Stimulated activated CD4-positive, alpha-beta T cell treated with anti-CD3 and anti-CD28 coated beads, Interleukin-2, amount 100 ng/mL, for 4 hours (primary cell): ENCODE measurements at regions not wholly inside any gene's neighbourhood (a gene's known extent, or its start where the extent isn't known, plus 50 kb on each side); places are given as distances from the start of the nearest gene placed in this dataset.

ENCODE experiments used
- DNase-seq: peaks from one replicate; pipeline ENCODE4 v3.0.0-alpha.2; 2020; ENCODE audit warnings: low read depth

GRCh38 chr2:147792966-147793617, 51.7 kb upstream of the ACVR2A start:
- DNase-seq, result no peak

DNA sequence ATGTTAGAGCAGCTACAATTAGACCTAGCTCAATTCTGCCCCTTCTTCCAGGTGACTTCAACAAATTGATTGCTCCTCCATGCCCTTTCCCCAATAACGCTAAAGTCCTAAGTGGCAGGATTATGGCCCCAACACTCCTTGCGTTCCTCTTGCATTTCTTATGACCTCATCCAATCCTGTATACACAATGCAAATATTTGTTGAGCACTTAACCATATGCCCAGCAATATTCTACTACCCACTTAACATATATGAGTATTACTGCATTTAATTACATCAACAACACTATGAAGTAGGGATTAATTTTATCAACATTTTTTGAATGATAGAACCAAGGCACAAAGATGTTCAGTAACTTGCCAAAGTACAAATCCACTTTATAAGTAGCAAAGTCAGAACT, 54.2 kb upstream of the ACVR2A start:
- no peak for DNase-seq

- DNase-seq, result no peak
Measured at GRCh38 chr2:147789720-147790119, 55.1 kb upstream of the ACVR2A start.

- DNase-seq, result no peak
Measured at GRCh38 chr2:147789287-147789686, 55.5 kb upstream of the ACVR2A start.

- DNase-seq, result no peak
Measured at GRCh38 chr2:147782141-147782930, 62.5 kb upstream of the ACVR2A start.

- no peak for DNase-seq
Measured at GRCh38 chr2:147779440-147779839, 65.4 kb upstream of the ACVR2A start.

DNA sequence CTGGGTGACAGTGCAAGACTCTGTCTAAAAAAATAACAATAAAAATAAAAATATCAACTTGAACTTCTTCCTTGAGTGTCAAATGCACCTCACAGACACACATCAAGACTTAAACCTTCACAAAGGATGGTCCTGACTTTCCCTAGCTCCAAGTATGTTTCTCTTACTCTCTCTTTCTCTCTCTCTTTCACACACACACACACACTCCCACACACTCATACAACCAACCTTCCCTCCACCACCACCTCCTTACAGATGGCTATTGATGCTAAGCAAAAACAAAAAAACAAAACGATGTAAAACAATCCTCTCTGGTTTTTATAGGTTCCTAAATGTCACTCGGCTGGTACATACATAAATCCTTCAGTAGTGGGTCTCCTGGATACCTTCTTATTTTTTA, 67.4 kb upstream of the ACVR2A start:
- DNase-seq, result no peak

- no peak for DNase-seq
Measured at GRCh38 chr2:147774805-147775204, 70.0 kb upstream of the ACVR2A start.

GRCh38 chr2:147773479-147773878, 71.3 kb upstream of the ACVR2A start:
- DNase-seq, result no peak

DNA sequence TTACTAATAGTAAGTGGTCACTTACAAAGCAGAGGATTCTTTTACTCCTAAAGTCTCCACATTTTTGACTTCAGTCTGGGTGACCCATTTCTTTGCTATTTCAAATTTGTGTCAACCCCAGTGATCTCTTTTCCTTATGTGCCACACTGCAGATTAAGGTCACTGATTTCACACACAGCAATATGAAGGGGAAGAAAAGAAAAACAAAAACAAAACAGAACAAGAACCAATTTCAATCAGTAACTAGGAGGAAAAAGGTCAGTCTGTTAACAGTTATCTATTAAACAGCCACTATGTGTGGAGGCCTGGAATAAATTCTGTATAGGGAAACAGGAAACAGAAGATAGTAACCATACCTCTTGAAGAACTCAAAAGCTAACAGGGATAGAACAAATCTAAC, 72.0 kb upstream of the ACVR2A start:
- DNase-seq, result no peak

- DNase-seq, result no peak
Measured at GRCh38 chr2:147763861-147764260, 81.0 kb upstream of the ACVR2A start.

DNA sequence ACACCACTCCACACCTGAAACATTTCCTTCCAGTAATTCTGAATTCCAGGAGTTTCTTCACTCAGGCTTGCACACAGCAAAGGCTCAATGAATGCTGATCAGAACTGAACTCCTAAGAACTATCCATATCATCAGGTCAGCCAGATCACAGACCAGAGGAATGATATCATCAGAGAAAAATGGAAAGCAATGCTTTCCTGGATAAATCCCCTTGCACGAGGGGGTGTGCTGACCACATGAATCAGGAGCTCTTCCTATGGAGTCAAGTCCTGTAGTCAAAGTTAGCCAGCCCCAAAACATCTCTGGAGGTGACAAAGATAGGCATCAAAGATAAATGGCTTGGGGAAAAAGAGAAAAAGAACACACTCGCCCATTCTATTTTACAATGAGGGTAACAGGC, 83.8 kb upstream of the ACVR2A start:
- no peak for DNase-seq

GRCh38 chr2:147759536-147759935, 85.3 kb upstream of the ACVR2A start:
- DNase-seq, result no peak

DNA sequence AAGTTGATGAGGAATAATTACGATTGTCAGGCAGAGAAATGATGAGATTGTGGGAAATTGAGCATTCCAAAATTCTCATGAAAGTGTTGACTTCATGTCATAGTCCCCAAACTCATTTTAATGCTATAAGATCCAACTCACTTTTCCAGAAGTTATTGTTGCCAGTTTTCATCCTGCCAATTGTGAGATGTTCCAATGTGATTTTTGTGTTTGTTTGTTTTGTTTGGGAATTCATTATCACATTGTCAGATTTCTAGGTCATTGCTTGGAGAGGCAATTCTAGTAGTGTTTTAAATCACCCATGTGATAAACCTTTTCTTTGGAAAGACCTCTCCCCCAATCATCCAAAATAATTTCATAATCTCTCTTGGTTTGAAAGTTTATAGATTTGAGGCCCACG, 86.0 kb upstream of the ACVR2A start:
- DNase-seq, result no peak

GRCh38 chr2:147756069-147756468, 88.8 kb upstream of the ACVR2A start:
- DNase-seq, result no peak

DNA sequence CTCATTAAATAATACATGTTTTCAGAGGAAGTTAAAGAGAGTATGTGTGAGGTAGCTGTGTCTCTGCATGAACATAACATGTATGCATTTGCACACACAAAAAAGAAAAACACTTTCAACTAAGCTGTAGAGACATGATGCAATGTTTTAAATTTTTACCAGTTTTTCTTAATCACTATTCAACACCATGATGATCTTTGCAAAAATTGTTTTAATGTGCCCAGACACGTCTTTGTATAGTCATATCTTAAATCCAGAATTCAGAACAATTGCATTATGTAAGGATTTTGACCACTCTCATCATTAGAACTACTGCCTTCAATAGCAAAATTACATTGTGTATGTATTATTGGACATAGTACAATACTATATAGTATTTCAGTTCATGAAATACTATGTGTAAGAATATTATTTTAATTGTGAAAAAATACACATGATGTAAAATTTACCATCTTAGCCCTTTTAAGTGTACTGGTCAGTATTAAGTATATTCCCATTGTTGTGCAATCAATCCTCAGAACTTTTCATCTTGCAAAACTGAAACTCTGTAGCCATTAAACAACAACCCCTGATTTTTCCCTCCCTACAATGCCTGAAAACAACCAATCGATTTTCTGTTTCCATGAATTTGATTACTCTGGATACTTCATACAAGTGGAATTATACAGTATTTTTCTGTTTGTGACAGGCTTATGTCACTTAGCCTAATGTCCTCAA, 104.5 kb upstream of the ACVR2A start:
- DNase-seq, result no peak

DNA sequence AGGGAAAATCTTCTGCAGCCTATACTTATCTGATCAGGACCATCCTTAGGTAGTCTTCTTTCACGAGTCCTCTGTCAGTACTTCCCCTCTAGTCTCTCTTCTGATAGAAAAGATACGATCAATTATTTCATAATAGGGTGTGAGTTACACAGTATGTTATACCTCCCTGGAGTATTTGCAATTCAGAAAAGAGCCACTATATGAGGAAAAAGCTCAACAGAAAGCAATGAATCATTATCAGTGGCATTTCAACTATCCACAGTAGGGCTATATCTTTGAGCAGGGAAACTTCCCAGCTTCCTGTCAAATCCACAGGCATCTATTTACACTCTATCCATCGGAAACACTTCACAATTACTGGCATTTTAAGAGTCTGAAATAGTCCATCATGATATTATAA, 105.3 kb upstream of the ACVR2A start:
- no peak for DNase-seq

- DNase-seq, result no peak
Measured at GRCh38 chr2:147718831-147719230, 126.0 kb upstream of the ACVR2A start.

DNA sequence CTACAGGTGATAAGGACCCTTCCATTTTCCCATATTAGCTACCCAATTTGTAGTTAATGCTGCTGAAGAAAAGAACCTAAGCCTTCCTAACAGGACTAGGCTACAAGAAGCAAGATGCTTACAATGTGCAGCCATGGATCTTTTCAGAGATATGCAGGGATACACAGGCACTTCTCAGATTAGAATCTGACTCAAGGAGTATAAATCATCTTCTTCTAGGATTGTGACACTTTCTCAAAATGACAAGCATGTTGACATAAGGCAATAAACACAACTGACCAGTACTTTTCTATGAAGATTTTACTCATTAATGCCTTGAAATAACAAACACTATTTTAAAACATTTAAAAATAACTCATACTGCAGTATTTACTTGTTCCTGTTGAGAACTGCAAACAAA, 127.9 kb upstream of the ACVR2A start:
- DNase-seq, result no peak

GRCh38 chr2:147715807-147716206, 129.0 kb upstream of the ACVR2A start:
- no peak for DNase-seq

- DNase-seq, result no peak
Measured at GRCh38 chr2:147714582-147714981, 130.2 kb upstream of the ACVR2A start.

GRCh38 chr2:147713349-147713748, 131.5 kb upstream of the ACVR2A start:
- no peak for DNase-seq

- DNase-seq, result no peak
Measured at GRCh38 chr2:147712051-147712450, 132.8 kb upstream of the ACVR2A start.
